GM19328 (cell line): ENCODE measurements at regions not wholly inside any gene's neighbourhood (a gene's known extent, or its start where the extent isn't known, plus 50 kb on each side); places are given as distances from the start of the nearest gene placed in this dataset.
A peak's percentile ranks its signal among the peaks of the same experiment; 100 is the strongest.
"Not testable (repeated sequence)": the region's sequence is repeated elsewhere in the genome, so short reads cannot be mapped to it uniquely, and the experiment has no call there.

Source experiments
- ATAC-seq: cut with Tn5 transposase; IDR thresholded peaks from one replicate; pipeline ENCODE4 v1.9.1; 2021; ENCODE audit warnings: mild to moderate bottlenecking, moderate library complexity; ENCODE audit not compliant: unreplicated experiment

GRCh38 chr4:114034189-114034588 lies 54.7 kb upstream of the ARSJ start:
- ATAC-seq = no peak

GRCh38 chr4:114036426-114036825 lies 57.0 kb upstream of the ARSJ start:
- ATAC-seq = no peak

GRCh38 chr4:114036864-114037263 lies 57.4 kb upstream of the ARSJ start:
- no peak for ATAC-seq

- ATAC-seq = no peak
Observed at GRCh38 chr4:114037988-114038387, 58.5 kb upstream of the ARSJ start.

GRCh38 chr4:114038762-114039387 lies 59.4 kb upstream of the ARSJ start:
- no peak for ATAC-seq

GRCh38 chr4:114040319-114041116 lies 61.1 kb upstream of the ARSJ start:
- peak; percentile 79 for ATAC-seq

GRCh38 chr4:114041117-114041475 lies 61.6 kb upstream of the ARSJ start:
- ATAC-seq = no peak

- no peak for ATAC-seq
Observed at GRCh38 chr4:114043116-114043515, 63.7 kb upstream of the ARSJ start.

- not testable (repeated sequence) for ATAC-seq
Observed at GRCh38 chr4:114044351-114044750, 64.9 kb upstream of the ARSJ start.

- no peak for ATAC-seq
Observed at GRCh38 chr4:114046331-114046730, 66.9 kb upstream of the ARSJ start.

- ATAC-seq = not testable (repeated sequence)
Observed at GRCh38 chr4:114048154-114048553, 68.7 kb upstream of the ARSJ start.

- ATAC-seq = no peak
Observed at GRCh38 chr4:114052227-114052626, 72.8 kb upstream of the ARSJ start.

- ATAC-seq = no peak
Observed at GRCh38 chr4:114056599-114056998, 77.2 kb upstream of the ARSJ start.

GRCh38 chr4:114057746-114058145 lies 78.3 kb upstream of the ARSJ start:
- ATAC-seq = no peak

- ATAC-seq = no peak
Observed at GRCh38 chr4:114062499-114062898, 83.1 kb upstream of the ARSJ start.

- ATAC-seq = no peak
Observed at GRCh38 chr4:114072781-114073180, 93.3 kb upstream of the ARSJ start.

- no peak for ATAC-seq
Observed at GRCh38 chr4:114076899-114077570, 97.6 kb upstream of the ARSJ start.

GRCh38 chr4:114077610-114078009 lies 98.2 kb upstream of the ARSJ start:
- no peak for ATAC-seq

- ATAC-seq = no peak
Observed at GRCh38 chr4:114078636-114079035, 99.2 kb upstream of the ARSJ start.

- ATAC-seq = no peak
Observed at GRCh38 chr4:114081783-114082182, 102.3 kb upstream of the ARSJ start.

GRCh38 chr4:114082348-114082747 lies 102.9 kb upstream of the ARSJ start:
- ATAC-seq = no peak
